OCI-LY7 (cell line): ENCODE measurements at regions not wholly inside any gene's neighbourhood (a gene's known extent, or its start where the extent isn't known, plus 50 kb on each side); places are given as distances from the start of the nearest gene placed in this dataset.

ENCODE experiments used
- EZH2phosphoT487 ChIP-seq: fragments of 200-600 bp; sonication (generic); IDR thresholded peaks from 2 replicates; pipeline ENCODE4 v1.6.1; 2018; ENCODE audit warnings: low read depth, borderline replicate concordance, mild to moderate bottlenecking, mixed run types, antibody characterized with exemption, low read length, moderate library complexity, mixed read lengths
- TF ChIP-seq, protein P1 (sequence below): fragments of 200-600 bp; sonication (generic); conservative IDR thresholded peaks from 2 replicates; pipeline ENCODE4 v1.5.1; 2014; ENCODE audit warnings: mild to moderate bottlenecking, antibody characterized with exemption, low read length, moderate library complexity, mixed read lengths

DNA sequence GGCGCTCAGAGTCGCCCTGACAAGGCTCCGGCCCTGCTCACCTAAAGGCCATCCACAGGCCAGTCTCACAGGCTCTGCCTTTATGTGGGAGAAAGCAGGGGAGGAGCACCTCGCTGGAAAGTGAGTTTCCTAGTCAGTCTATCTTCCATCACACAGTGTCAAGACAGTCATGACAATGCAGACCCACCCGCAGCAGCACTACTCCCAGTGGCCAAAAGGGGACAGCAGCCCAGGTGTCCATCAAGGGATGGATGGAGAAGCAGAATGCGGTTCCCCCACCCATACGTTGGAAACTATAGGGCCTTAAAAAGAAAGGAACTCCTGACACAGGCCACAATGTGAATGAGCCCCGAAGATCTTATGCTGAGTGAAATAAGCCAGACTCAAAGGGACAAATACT lies 226.8 kb downstream of the ENGASE start:
- TF ChIP-seq, protein P1, sequence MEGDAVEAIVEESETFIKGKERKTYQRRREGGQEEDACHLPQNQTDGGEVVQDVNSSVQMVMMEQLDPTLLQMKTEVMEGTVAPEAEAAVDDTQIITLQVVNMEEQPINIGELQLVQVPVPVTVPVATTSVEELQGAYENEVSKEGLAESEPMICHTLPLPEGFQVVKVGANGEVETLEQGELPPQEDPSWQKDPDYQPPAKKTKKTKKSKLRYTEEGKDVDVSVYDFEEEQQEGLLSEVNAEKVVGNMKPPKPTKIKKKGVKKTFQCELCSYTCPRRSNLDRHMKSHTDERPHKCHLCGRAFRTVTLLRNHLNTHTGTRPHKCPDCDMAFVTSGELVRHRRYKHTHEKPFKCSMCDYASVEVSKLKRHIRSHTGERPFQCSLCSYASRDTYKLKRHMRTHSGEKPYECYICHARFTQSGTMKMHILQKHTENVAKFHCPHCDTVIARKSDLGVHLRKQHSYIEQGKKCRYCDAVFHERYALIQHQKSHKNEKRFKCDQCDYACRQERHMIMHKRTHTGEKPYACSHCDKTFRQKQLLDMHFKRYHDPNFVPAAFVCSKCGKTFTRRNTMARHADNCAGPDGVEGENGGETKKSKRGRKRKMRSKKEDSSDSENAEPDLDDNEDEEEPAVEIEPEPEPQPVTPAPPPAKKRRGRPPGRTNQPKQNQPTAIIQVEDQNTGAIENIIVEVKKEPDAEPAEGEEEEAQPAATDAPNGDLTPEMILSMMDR = peak; percentile 35; the same call in 1 of the 2 replicates
- TF ChIP-seq EZH2phosphoT487 = no peak
